ENCODE measurements at regions not wholly inside any gene's neighbourhood (a gene's known extent, or its start where the extent isn't known, plus 50 kb on each side); places are given as distances from the start of the nearest gene placed in this dataset.
A peak's percentile ranks its signal among the peaks of the same experiment; 100 is the strongest.

GRCh38 chr6:6781873-6782227 is 193.3 kb downstream of the LY86 start:
- no peak for DNase-seq
- Histone ChIP-seq H3K36me3 (no peaks in the 10 kb centered on the region), H3K9me3 (replicated peaks) (peaks cover 3% of the 10 kb centered on the region), H3K27ac (replicated peaks) (no peak overlapping the region), H3K4me3 (no peak overlapping the region), H3K27me3 (ENCODE audit: low read depth) (no peaks in the 10 kb centered on the region), H3K4me1 (peaks cover 12% of the 10 kb centered on the region)
- TF ChIP-seq CTCF (IDR thresholded peaks at IDR 0.05; ENCODE audit: borderline replicate concordance) = no peak
- intact Hi-C loops (cut with micrococcal nuclease) = no loop called here

- DNase-seq = no peak
- H3K27ac ChIP-seq (replicated peaks) = no peak overlapping the region
- intact Hi-C loops (cut with micrococcal nuclease) = no loop called here
These were observed 195.2 kb downstream of the LY86 start for GRCh38 chr6:6783721-6784120.

GRCh38 chr6:6784514-6785162 is 196.1 kb downstream of the LY86 start:
- no peak for TF ChIP-seq CTCF (IDR thresholded peaks at IDR 0.05; ENCODE audit: borderline replicate concordance)
- no peaks in the 10 kb centered on the region for H3K36me3 ChIP-seq
- no peaks in the 10 kb centered on the region for H3K27me3 ChIP-seq (ENCODE audit: low read depth)
- no peak overlapping the region for H3K4me3 ChIP-seq
- H3K9me3 ChIP-seq (replicated peaks) = no peaks in the 10 kb centered on the region
- DNase-seq = no peak
- no peak overlapping the region for H3K27ac ChIP-seq (replicated peaks)
- peaks cover 12% of the 10 kb centered on the region for H3K4me1 ChIP-seq
- intact Hi-C loops (cut with micrococcal nuclease) = no loop called here

More at GRCh38 chr6:6783721-6784120, 195.2 kb downstream of the LY86 start:
- no peak overlapping the region for H3K4me3 ChIP-seq
- no peaks in the 10 kb centered on the region for H3K36me3 ChIP-seq
- H3K4me1 ChIP-seq = peaks cover 12% of the 10 kb centered on the region
- TF ChIP-seq CTCF (IDR thresholded peaks at IDR 0.05; ENCODE audit: borderline replicate concordance) = no peak
- H3K9me3 ChIP-seq (replicated peaks) = no peaks in the 10 kb centered on the region
- no peaks in the 10 kb centered on the region for H3K27me3 ChIP-seq (ENCODE audit: low read depth)

- H3K27me3 ChIP-seq (ENCODE audit: low read depth) = no peaks in the 10 kb centered on the region
- no peaks in the 10 kb centered on the region for H3K36me3 ChIP-seq
- intact Hi-C loops (cut with micrococcal nuclease) = no loop called here
- no peak overlapping the region for H3K4me3 ChIP-seq
- no peak for DNase-seq
- no peak overlapping the region for H3K27ac ChIP-seq (replicated peaks)
- TF ChIP-seq CTCF (IDR thresholded peaks at IDR 0.05; ENCODE audit: borderline replicate concordance) = no peak
- peaks cover 12% of the 10 kb centered on the region for H3K4me1 ChIP-seq
- no peaks in the 10 kb centered on the region for H3K9me3 ChIP-seq (replicated peaks)
These were observed 196.6 kb downstream of the LY86 start for GRCh38 chr6:6785163-6785521.

GRCh38 chr6:6788394-6789032 is 200.0 kb downstream of the LY86 start:
- intact Hi-C loops (cut with micrococcal nuclease) = no loop called here
- no peak overlapping the region for H3K27ac ChIP-seq (replicated peaks)
- DNase-seq = no peak

More at GRCh38 chr6:6788394-6789032, 200.0 kb downstream of the LY86 start:
- H3K27me3 ChIP-seq (ENCODE audit: low read depth) = no peaks in the 10 kb centered on the region
- no peaks in the 10 kb centered on the region for H3K36me3 ChIP-seq
- H3K4me3 ChIP-seq = no peak overlapping the region
- peak; percentile 49 for TF ChIP-seq CTCF (IDR thresholded peaks at IDR 0.05; ENCODE audit: borderline replicate concordance)
- no peaks in the 10 kb centered on the region for H3K4me1 ChIP-seq
- no peaks in the 10 kb centered on the region for H3K9me3 ChIP-seq (replicated peaks)

Data from left ventricle myocardium inferior (tissue), 1 donor.